ENCODE measurements at regions not wholly inside any gene's neighbourhood (a gene's known extent, or its start where the extent isn't known, plus 50 kb on each side); places are given as distances from the start of the nearest gene placed in this dataset.

GRCh38 chr15:95996494-95996893, 334.0 kb upstream of the NR2F2 start:
- Histone ChIP-seq H3K9me3 (ENCODE audit: severe bottlenecking) (no peaks in the 10 kb centered on the region), H3K4me3 (ENCODE audit: severe bottlenecking) (no peak overlapping the region), H3K4me1 (ENCODE audit: insufficient read depth, poor library complexity, severe bottlenecking) (peaks cover 8% of the 10 kb centered on the region), H3K27ac (ENCODE audit: poor library complexity, severe bottlenecking) (no peak overlapping the region), H3K36me3 (ENCODE audit: low read depth) (no peaks in the 10 kb centered on the region), H3K27me3 (ENCODE audit: insufficient read depth, poor library complexity, severe bottlenecking) (no peaks in the 10 kb centered on the region)
- TF ChIP-seq, protein P1, sequence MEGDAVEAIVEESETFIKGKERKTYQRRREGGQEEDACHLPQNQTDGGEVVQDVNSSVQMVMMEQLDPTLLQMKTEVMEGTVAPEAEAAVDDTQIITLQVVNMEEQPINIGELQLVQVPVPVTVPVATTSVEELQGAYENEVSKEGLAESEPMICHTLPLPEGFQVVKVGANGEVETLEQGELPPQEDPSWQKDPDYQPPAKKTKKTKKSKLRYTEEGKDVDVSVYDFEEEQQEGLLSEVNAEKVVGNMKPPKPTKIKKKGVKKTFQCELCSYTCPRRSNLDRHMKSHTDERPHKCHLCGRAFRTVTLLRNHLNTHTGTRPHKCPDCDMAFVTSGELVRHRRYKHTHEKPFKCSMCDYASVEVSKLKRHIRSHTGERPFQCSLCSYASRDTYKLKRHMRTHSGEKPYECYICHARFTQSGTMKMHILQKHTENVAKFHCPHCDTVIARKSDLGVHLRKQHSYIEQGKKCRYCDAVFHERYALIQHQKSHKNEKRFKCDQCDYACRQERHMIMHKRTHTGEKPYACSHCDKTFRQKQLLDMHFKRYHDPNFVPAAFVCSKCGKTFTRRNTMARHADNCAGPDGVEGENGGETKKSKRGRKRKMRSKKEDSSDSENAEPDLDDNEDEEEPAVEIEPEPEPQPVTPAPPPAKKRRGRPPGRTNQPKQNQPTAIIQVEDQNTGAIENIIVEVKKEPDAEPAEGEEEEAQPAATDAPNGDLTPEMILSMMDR (IDR thresholded peaks at IDR 0.05; ENCODE audit: poor library complexity, severe bottlenecking): no peak
- DNase-seq (ENCODE audit: low spot score): no peak
- no peak for ATAC-seq (ENCODE audit: low read depth)

DNA sequence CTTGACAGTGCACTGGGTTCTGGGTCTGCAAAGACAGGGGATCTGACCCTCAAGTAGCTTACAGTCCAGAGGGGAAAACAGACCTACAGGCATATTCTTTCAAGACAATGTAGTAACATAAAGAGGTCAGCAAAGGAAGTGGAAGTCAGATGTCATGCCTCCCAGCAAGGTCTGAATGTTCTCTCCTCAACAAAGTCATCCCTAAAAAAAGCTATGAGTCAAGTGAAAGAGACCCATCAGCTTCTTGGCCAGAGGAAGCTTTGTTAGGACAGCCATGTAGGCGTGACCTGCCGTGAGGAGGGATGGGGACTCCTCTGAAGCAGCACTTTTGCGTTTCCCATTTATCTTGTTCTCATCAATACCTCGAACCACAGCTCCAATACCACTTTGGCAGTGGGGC, 331.6 kb upstream of the NR2F2 start:
- no peaks in the 10 kb centered on the region for H3K9me3 ChIP-seq (ENCODE audit: severe bottlenecking)
- TF ChIP-seq, protein P1 (IDR thresholded peaks at IDR 0.05; ENCODE audit: poor library complexity, severe bottlenecking): no peak
- ATAC-seq (ENCODE audit: low read depth) (no peak), DNase-seq (ENCODE audit: low spot score) (no peak)
- H3K4me3 ChIP-seq (ENCODE audit: severe bottlenecking): no peak overlapping the region
- no peaks in the 10 kb centered on the region for H3K27me3 ChIP-seq (ENCODE audit: insufficient read depth, poor library complexity, severe bottlenecking)
- H3K27ac ChIP-seq (ENCODE audit: poor library complexity, severe bottlenecking): no peak overlapping the region
- H3K4me1 ChIP-seq (ENCODE audit: insufficient read depth, poor library complexity, severe bottlenecking): peaks cover 8% of the 10 kb centered on the region
- H3K36me3 ChIP-seq (ENCODE audit: low read depth): no peaks in the 10 kb centered on the region

- TF ChIP-seq, protein P1 (IDR thresholded peaks at IDR 0.05; ENCODE audit: poor library complexity, severe bottlenecking): no peak
- no peak overlapping the region for H3K4me3 ChIP-seq (ENCODE audit: severe bottlenecking)
- ATAC-seq (ENCODE audit: low read depth): no peak
Observed at GRCh38 chr15:96002890-96003859, 327.3 kb upstream of the NR2F2 start.

GRCh38 chr15:96005906-96006305, 324.6 kb upstream of the NR2F2 start:
- no peaks in the 10 kb centered on the region for H3K36me3 ChIP-seq (ENCODE audit: low read depth)
- no peaks in the 10 kb centered on the region for H3K4me1 ChIP-seq (ENCODE audit: insufficient read depth, poor library complexity, severe bottlenecking)
- no peak overlapping the region for H3K4me3 ChIP-seq (ENCODE audit: severe bottlenecking)
- no peaks in the 10 kb centered on the region for H3K9me3 ChIP-seq (ENCODE audit: severe bottlenecking)
- H3K27me3 ChIP-seq (ENCODE audit: insufficient read depth, poor library complexity, severe bottlenecking): no peaks in the 10 kb centered on the region
- DNase-seq (ENCODE audit: low spot score): no peak
- TF ChIP-seq, protein P1 (IDR thresholded peaks at IDR 0.05; ENCODE audit: poor library complexity, severe bottlenecking): no peak
- ATAC-seq (ENCODE audit: low read depth): no peak
- no peak overlapping the region for H3K27ac ChIP-seq (ENCODE audit: poor library complexity, severe bottlenecking)

More at GRCh38 chr15:96002890-96003859, 327.3 kb upstream of the NR2F2 start:
- no peaks in the 10 kb centered on the region for H3K4me1 ChIP-seq (ENCODE audit: insufficient read depth, poor library complexity, severe bottlenecking)
- H3K27me3 ChIP-seq (ENCODE audit: insufficient read depth, poor library complexity, severe bottlenecking): no peaks in the 10 kb centered on the region
- DNase-seq (ENCODE audit: low spot score): no peak
- H3K9me3 ChIP-seq (ENCODE audit: severe bottlenecking): no peaks in the 10 kb centered on the region
- no peak overlapping the region for H3K27ac ChIP-seq (ENCODE audit: poor library complexity, severe bottlenecking)
- no peaks in the 10 kb centered on the region for H3K36me3 ChIP-seq (ENCODE audit: low read depth)

DNA sequence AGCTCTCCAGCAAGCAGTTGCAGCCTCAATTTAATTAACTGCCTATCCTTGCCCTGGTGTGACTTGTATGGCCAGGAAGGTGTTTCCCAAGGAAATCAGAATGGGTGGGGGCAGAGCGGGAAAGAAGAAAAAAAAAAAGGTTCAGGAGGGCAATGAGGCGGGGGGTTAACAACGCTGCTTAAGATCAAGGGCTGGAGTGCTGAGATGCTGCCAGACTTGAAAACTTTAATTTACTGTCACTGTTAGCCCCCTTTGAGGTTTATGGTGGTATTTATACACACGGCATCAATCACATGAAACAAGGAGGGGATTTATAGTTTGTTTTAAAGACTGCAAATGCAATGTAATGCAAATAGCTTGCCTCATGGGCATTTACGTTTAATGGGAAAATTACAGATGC, 319.4 kb upstream of the NR2F2 start:
- no peak for ATAC-seq (ENCODE audit: low read depth)
- TF ChIP-seq, protein P1 (IDR thresholded peaks at IDR 0.05; ENCODE audit: poor library complexity, severe bottlenecking): no peak
- Histone ChIP-seq H3K36me3 (ENCODE audit: low read depth) (no peaks in the 10 kb centered on the region), H3K27ac (ENCODE audit: poor library complexity, severe bottlenecking) (no peak overlapping the region), H3K4me3 (ENCODE audit: severe bottlenecking) (no peak overlapping the region), H3K27me3 (ENCODE audit: insufficient read depth, poor library complexity, severe bottlenecking) (no peaks in the 10 kb centered on the region), H3K9me3 (ENCODE audit: severe bottlenecking) (no peaks in the 10 kb centered on the region), H3K4me1 (ENCODE audit: insufficient read depth, poor library complexity, severe bottlenecking) (no peaks in the 10 kb centered on the region)
- no peak for DNase-seq (ENCODE audit: low spot score)
